ENCODE measurements at regions not wholly inside any gene's neighbourhood (a gene's known extent, or its start where the extent isn't known, plus 50 kb on each side); places are given as distances from the start of the nearest gene placed in this dataset.

DNA sequence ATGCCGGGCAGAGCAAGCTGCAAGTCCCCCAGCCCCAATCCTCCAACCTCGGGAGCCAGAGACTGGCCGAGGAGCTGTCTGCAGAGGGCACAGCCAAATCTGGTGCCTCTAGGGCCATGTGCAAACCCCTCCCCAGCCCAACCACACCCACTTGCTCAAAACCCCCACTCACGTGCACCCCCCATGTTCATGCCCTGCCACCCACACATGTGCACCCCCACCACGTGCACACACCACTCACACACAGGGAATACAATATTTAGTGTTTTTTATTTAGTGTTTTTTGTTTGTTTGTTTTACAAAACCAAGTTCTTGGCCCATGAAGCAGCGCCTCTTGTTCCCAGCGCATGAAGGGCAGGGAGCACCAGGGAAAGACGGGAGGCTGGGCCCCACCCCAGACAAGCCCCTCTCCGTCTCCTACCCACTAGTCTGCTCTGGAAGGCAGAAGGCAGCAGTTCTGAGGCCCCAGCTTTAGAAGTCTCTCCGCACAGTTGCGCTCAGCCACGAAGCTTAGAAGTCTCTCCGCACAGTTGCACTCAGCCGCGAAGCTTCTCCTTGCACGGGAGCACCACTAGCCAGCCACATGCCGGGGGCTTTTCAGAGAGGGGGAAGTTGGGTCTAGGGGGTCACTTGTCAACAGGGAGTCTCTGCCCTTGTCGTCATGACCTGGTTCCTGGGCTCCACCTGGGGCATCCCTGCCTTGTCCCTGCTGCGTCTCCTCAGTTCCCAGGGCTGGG lies 276.1 kb upstream of the HDAC4 start:
- ChIA-PET POLR2A (no interaction called here), CTCF (interaction anchor here (1.5 kb wide), 1 partner anchor 17 kb away, joined by 3 read pairs; no protein-coding TSS in a partner anchor)
- Histone ChIP-seq H3K4me3 (replicated peaks in 1 of 3; ENCODE audit: insufficient read depth in 1 of 3, low read depth in 1 of 3, low read length in 3 of 3) (no peak overlapping the region), H4K20me1 (replicated peaks; ENCODE audit: control insufficient read depth, extremely low read depth, insufficient read depth, low read length) (no peaks in the 10 kb centered on the region), H3K27ac (ENCODE audit: insufficient read depth, low read depth, low read length) (no peak overlapping the region), H3K9me3 (replicated peaks; ENCODE audit: control insufficient read depth, insufficient read depth, low read length) (no peaks in the 10 kb centered on the region), H3K36me3 (ENCODE audit: control insufficient read depth in 2 of 2, extremely low read depth in 1 of 2, insufficient read depth in 2 of 2, low read length in 2 of 2) (no peaks in the 10 kb centered on the region), H3K27me3 (ENCODE audit: control insufficient read depth in 2 of 2, insufficient read depth in 2 of 2, low read length in 2 of 2) (no peaks in the 10 kb centered on the region), H3K9ac (replicated peaks; ENCODE audit: extremely low read depth, insufficient read depth, low read length) (no peak overlapping the region), H3K4me1 (ENCODE audit: control insufficient read depth, extremely low read depth, insufficient read depth, low read length) (no peaks in the 10 kb centered on the region), H3K4me2 (ENCODE audit: insufficient read depth, low read length) (no peak overlapping the region), H2AFZ (ENCODE audit: low read depth, low read length) (no peak overlapping the region), H3K9me1 (replicated peaks; ENCODE audit: control insufficient read depth, extremely low read depth, insufficient read depth, low read length) (no peaks in the 10 kb centered on the region), H3K79me2 (ENCODE audit: control insufficient read depth, insufficient read depth, low read length) (no peaks in the 10 kb centered on the region)
- no TSS peak for BruUV-seq (replicated peaks)
- dilution Hi-C loops (cut with MboI; ENCODE audit: extremely low pct_ligation_motif_present, low sequenced_read_pairs) (no loop called here), intact Hi-C loops (cut with micrococcal nuclease) (no loop called here)
- DNase-seq (ENCODE audit: low read depth, low spot score) (no peak), FAIRE-seq (no peak)
- TF ChIP-seq POLR2A (IDR thresholded peaks at IDR 0.05; ENCODE audit: low read depth, low read length), result no peak

DNA sequence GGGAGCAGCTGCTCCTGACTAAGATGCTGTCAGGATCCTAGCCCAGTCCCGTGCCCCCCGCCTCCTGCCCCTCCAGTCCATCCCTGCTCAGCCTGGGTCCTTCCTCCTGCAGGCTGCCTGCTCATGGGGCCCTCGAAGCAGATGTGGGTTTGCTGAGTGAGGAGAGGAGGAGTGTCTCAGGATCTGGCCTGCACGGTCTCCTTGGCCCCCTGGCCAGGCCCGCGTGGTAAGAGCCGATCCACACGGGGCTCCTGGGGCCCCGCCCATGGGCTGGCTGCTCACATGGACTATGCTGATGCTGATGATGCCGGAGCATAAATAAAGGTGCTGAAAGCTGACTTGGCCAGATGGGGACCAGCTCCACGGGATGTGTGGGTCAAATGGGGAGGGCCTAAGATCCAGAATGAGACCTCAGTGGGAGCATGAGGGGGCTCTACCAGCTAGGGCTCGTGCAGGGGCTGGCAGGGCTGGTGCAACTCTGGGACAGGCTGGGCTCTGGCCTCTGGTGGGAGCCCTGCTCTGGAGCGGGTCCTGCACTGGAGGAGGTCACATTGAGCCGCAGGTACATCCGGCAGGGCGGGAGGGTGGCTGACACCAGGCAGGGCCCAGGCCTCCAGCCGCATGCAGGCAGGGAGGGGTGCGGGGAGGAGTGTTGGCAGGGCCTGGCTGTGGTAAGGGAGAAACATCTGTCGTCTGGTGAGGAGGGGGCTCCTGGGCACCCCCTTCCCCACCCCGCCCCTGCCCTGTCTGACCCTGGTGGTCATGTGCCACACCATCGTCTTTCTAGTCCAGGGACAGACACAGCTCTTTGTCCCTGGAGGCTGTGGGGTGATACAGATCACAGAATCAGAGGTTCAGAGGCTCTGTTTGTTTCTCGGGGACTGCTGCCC lies 275.3 kb upstream of the HDAC4 start:
- no peak for TF ChIP-seq GATA2 (IDR thresholded peaks at IDR 0.05; ENCODE audit: insufficient read depth, insufficient read length, low read depth, low read length)
- no peak for TF ChIP-seq POLR2AphosphoS5 (IDR thresholded peaks at IDR 0.05; ENCODE audit: insufficient read depth, low read depth, low read length)
- no peak for TF ChIP-seq POLR2A (IDR thresholded peaks at IDR 0.05; ENCODE audit: low read depth, low read length)
- no peak for TF ChIP-seq MAX (IDR thresholded peaks at IDR 0.05; ENCODE audit: insufficient read depth, insufficient read length)
- TF ChIP-seq JUN (IDR thresholded peaks at IDR 0.05; ENCODE audit: borderline replicate concordance, insufficient read depth, insufficient read length, low read depth), result no peak
- no peak for TF ChIP-seq EZH2 (IDR thresholded peaks at IDR 0.05; ENCODE audit: borderline replicate concordance, low read depth, low read length, severe bottlenecking)
- TF ChIP-seq MYC (IDR thresholded peaks at IDR 0.05; ENCODE audit: low read depth, low read length), result no peak
- no peak for TF ChIP-seq FOS (IDR thresholded peaks at IDR 0.05; ENCODE audit: borderline replicate concordance, insufficient read depth, low read length)
- TF ChIP-seq, protein P1, sequence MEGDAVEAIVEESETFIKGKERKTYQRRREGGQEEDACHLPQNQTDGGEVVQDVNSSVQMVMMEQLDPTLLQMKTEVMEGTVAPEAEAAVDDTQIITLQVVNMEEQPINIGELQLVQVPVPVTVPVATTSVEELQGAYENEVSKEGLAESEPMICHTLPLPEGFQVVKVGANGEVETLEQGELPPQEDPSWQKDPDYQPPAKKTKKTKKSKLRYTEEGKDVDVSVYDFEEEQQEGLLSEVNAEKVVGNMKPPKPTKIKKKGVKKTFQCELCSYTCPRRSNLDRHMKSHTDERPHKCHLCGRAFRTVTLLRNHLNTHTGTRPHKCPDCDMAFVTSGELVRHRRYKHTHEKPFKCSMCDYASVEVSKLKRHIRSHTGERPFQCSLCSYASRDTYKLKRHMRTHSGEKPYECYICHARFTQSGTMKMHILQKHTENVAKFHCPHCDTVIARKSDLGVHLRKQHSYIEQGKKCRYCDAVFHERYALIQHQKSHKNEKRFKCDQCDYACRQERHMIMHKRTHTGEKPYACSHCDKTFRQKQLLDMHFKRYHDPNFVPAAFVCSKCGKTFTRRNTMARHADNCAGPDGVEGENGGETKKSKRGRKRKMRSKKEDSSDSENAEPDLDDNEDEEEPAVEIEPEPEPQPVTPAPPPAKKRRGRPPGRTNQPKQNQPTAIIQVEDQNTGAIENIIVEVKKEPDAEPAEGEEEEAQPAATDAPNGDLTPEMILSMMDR (IDR thresholded peaks at IDR 0.05; ENCODE audit: extremely low read depth in 1 of 2, insufficient read depth in 1 of 2, low read depth in 1 of 2, low read length in 2 of 2), result no peak
- no peak overlapping the region for H3K4me3 ChIP-seq (replicated peaks in 1 of 3; ENCODE audit: insufficient read depth in 1 of 3, low read depth in 1 of 3, low read length in 3 of 3)
- no peaks in the 10 kb centered on the region for H3K9me3 ChIP-seq (replicated peaks; ENCODE audit: control insufficient read depth, insufficient read depth, low read length)
- dilution Hi-C loops (cut with MboI; ENCODE audit: extremely low pct_ligation_motif_present, low sequenced_read_pairs) (no loop called here), intact Hi-C loops (cut with micrococcal nuclease) (no loop called here)
- no TSS peak for BruUV-seq (replicated peaks)
- FAIRE-seq, result no peak
- no peak overlapping the region for H3K27ac ChIP-seq (ENCODE audit: insufficient read depth, low read depth, low read length)
- H3K27me3 ChIP-seq (ENCODE audit: control insufficient read depth in 2 of 2, insufficient read depth in 2 of 2, low read length in 2 of 2), result no peaks in the 10 kb centered on the region
- CTCF ChIA-PET, result interaction anchor here (1.5 kb wide), 1 partner anchor 18 kb away, joined by 3 read pairs; no protein-coding TSS in a partner anchor
- H2AFZ ChIP-seq (ENCODE audit: low read depth, low read length), result no peak overlapping the region
- no peaks in the 10 kb centered on the region for H3K9me1 ChIP-seq (replicated peaks; ENCODE audit: control insufficient read depth, extremely low read depth, insufficient read depth, low read length)
- no peaks in the 10 kb centered on the region for H3K36me3 ChIP-seq (ENCODE audit: control insufficient read depth in 2 of 2, extremely low read depth in 1 of 2, insufficient read depth in 2 of 2, low read length in 2 of 2)
- H3K4me2 ChIP-seq (ENCODE audit: insufficient read depth, low read length), result no peak overlapping the region
- no peaks in the 10 kb centered on the region for H3K4me1 ChIP-seq (ENCODE audit: control insufficient read depth, extremely low read depth, insufficient read depth, low read length)
- no peak overlapping the region for H3K9ac ChIP-seq (replicated peaks; ENCODE audit: extremely low read depth, insufficient read depth, low read length)
- no peaks in the 10 kb centered on the region for H3K79me2 ChIP-seq (ENCODE audit: control insufficient read depth, insufficient read depth, low read length)
- H4K20me1 ChIP-seq (replicated peaks; ENCODE audit: control insufficient read depth, extremely low read depth, insufficient read depth, low read length), result no peaks in the 10 kb centered on the region
- DNase-seq (ENCODE audit: low read depth, low spot score), result no peak
- POLR2A ChIA-PET, result no interaction called here
